HEK293 (cell line): ENCODE measurements at regions not wholly inside any gene's neighbourhood (a gene's known extent, or its start where the extent isn't known, plus 50 kb on each side); places are given as distances from the start of the nearest gene placed in this dataset.
"Not testable (repeated sequence)": the region's sequence is repeated elsewhere in the genome, so short reads cannot be mapped to it uniquely, and the experiment has no call there.

Source experiments
- CTCF ChIA-PET: fragments of 350-600 bp; formaldehyde crosslinking; extraction: SDS; loops from one replicate; lab custom pipeline; 2021; ENCODE audit warnings: antibody characterized with exemption; lab: Yijun Ruan, JAX
- POLR2A ChIA-PET: fragments of 300-600 bp; formaldehyde crosslinking; extraction: SDS; loops from one replicate; lab custom pipeline; 2020; ENCODE audit warnings: antibody characterized with exemption, inconsistent platforms; lab: Yijun Ruan, JAX
- H3K27ac ChIP-seq: fragments of 200-500 bp; sonication (Bioruptor generic); 2 replicates; pipeline ENCODE4 v1.5.1; 2014; ENCODE audit warnings: low read depth, low read length, control low read depth, inconsistent platforms; ENCODE audit errors: extremely low read depth
- H3K36me3 ChIP-seq, 2 experiments: fragments of 200-500 bp in 1 of 2; sonication (Bioruptor generic) in 1 of 2; 1 replicate in 1 of 2; 2 replicates in 1 of 2; pipeline ENCODE4 v1.5.1; 2014 to 2017; ENCODE audit warnings: inconsistent platforms in 2 of 2, low read length in 2 of 2; ENCODE audit not compliant: control insufficient read depth in 2 of 2, insufficient read depth in 1 of 2
- H3K4me1 ChIP-seq: fragments of 200-500 bp; sonication (Bioruptor generic); 2 replicates; pipeline ENCODE4 v1.5.1; 2014; ENCODE audit warnings: mild to moderate bottlenecking, low read length, inconsistent platforms; ENCODE audit not compliant: control insufficient read depth, insufficient read depth
- H3K4me3 ChIP-seq: 2 replicates; pipeline ENCODE4 v1.5.1; 2011; ENCODE audit warnings: low read depth, mild to moderate bottlenecking, control low read depth, low read length, moderate library complexity
- H3K9me3 ChIP-seq: fragments of 200-500 bp; sonication (Bioruptor generic); 2 replicates; pipeline ENCODE4 v1.5.1; 2014; ENCODE audit warnings: low read depth, low read length, inconsistent platforms; ENCODE audit not compliant: control insufficient read depth, insufficient read depth
- EGR2 ChIP-seq: fragments of 450-650 bp; formaldehyde crosslinking; IDR thresholded peaks from 2 replicates; pipeline ENCODE4 v1.5.1; 2016; ENCODE audit warnings: low read depth, missing biosample characterization, missing genetic modification characterization
- HOXC10 ChIP-seq: sonication (generic); formaldehyde crosslinking; IDR thresholded peaks from 2 replicates; pipeline ENCODE4 v1.8.1; 2023; ENCODE audit warnings: mild to moderate bottlenecking, missing genetic modification reagents
- KLF10 ChIP-seq: fragments of 450-650 bp; IDR thresholded peaks from 2 replicates; pipeline ENCODE4 v1.5.1; 2018; ENCODE audit warnings: missing biosample characterization, mild to moderate bottlenecking, missing genetic modification characterization
- KLF8 ChIP-seq: fragments of 450-650 bp; formaldehyde crosslinking; IDR thresholded peaks from 2 replicates; pipeline ENCODE4 v1.5.1; 2016; ENCODE audit warnings: missing biosample characterization, missing genetic modification characterization
- PRDM2 ChIP-seq: fragments of 450-650 bp; formaldehyde crosslinking; IDR thresholded peaks from 2 replicates; pipeline ENCODE4 v1.5.1; 2016; ENCODE audit warnings: missing biosample characterization, missing genetic modification characterization, borderline replicate concordance
- SP3 ChIP-seq: fragments of 450-650 bp; formaldehyde crosslinking; IDR thresholded peaks from 2 replicates; pipeline ENCODE4 v1.5.1; 2016; ENCODE audit warnings: missing biosample characterization, missing genetic modification characterization
- YY1 ChIP-seq: fragments of 450-650 bp; formaldehyde crosslinking; IDR thresholded peaks from 2 replicates; pipeline ENCODE4 v1.5.1; 2018; ENCODE audit warnings: missing biosample characterization, missing genetic modification characterization
- ZBTB10 ChIP-seq: fragments of 450-650 bp; formaldehyde crosslinking; IDR thresholded peaks from 2 replicates; pipeline ENCODE4 v1.5.1; 2016; ENCODE audit warnings: missing biosample characterization, missing genetic modification characterization
- ZEB2 ChIP-seq: fragments of 450-650 bp; formaldehyde crosslinking; IDR thresholded peaks from 2 replicates; pipeline ENCODE4 v1.5.1; 2016; ENCODE audit warnings: missing biosample characterization, missing genetic modification characterization
- ZNF146 ChIP-seq: fragments of 450-650 bp; formaldehyde crosslinking; IDR thresholded peaks from 2 replicates; pipeline ENCODE4 v1.5.1; 2016; ENCODE audit warnings: missing biosample characterization, missing genetic modification characterization
- ZNF223 ChIP-seq: fragments of 450-650 bp; formaldehyde crosslinking; IDR thresholded peaks from 2 replicates; pipeline ENCODE4 v1.5.1; 2016; ENCODE audit warnings: missing biosample characterization, missing genetic modification characterization
- ZNF366 ChIP-seq: fragments of 450-650 bp; formaldehyde crosslinking; conservative IDR thresholded peaks from 2 replicates; pipeline ENCODE4 v1.5.1; 2016; ENCODE audit warnings: missing biosample characterization, missing genetic modification characterization
- ZNF664 ChIP-seq: fragments of 450-650 bp; formaldehyde crosslinking; IDR thresholded peaks from 2 replicates; pipeline ENCODE4 v1.5.1; 2016; ENCODE audit warnings: missing biosample characterization, missing genetic modification characterization
- ZNF707 ChIP-seq: fragments of 450-650 bp; formaldehyde crosslinking; IDR thresholded peaks from 2 replicates; pipeline ENCODE4 v1.5.1; 2016; ENCODE audit warnings: missing biosample characterization, missing genetic modification characterization
- ZXDB ChIP-seq: fragments of 450-650 bp; formaldehyde crosslinking; IDR thresholded peaks from 2 replicates; pipeline ENCODE4 v1.5.1; 2016; ENCODE audit warnings: missing biosample characterization, missing genetic modification characterization
- TF ChIP-seq, protein P1 (sequence below): fragments of 450-650 bp; formaldehyde crosslinking; IDR thresholded peaks from 2 replicates; pipeline ENCODE4 v1.5.1; 2016; ENCODE audit warnings: missing biosample characterization, missing genetic modification characterization
- TF ChIP-seq, protein P2 (sequence below): fragments of 450-650 bp; formaldehyde crosslinking; IDR thresholded peaks from 2 replicates; pipeline ENCODE4 v1.5.1; 2016; ENCODE audit warnings: missing biosample characterization, missing genetic modification characterization

DNA sequence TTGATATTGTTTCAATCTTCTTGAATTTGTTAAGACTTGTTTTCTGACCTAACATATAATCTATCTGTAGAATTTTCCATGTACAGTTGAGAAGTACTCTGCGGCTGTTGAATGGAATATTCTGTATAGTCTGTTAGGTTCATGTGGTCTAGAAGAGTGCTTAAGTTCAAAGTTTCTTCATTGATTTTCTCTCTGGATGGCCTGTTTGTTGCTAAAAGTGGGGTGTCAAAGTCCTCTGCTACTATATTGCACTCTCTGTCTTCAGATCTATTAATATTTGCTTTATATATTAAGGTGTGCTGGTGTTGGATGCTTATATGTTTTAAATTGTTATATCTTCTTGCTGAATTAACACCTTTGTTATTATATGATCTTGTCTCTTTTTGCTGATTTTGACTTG lies 290.9 kb upstream of the STXBP6 start (continued):
- TF ChIP-seq PRDM2 (tag by site-specific recombination) (no peak), ZNF707 (tag by site-specific recombination) (no peak), EGR2 (tag by site-specific recombination) (no peak), ZXDB (tag by site-specific recombination) (no peak), YY1 (tag by site-specific recombination) (no peak), ZNF664 (tag by site-specific recombination) (no peak), ZNF223 (tag by site-specific recombination) (no peak), ZNF366 (tag by site-specific recombination) (no peak), SP3 (tag by site-specific recombination) (no peak)
- TF ChIP-seq, protein P1, sequence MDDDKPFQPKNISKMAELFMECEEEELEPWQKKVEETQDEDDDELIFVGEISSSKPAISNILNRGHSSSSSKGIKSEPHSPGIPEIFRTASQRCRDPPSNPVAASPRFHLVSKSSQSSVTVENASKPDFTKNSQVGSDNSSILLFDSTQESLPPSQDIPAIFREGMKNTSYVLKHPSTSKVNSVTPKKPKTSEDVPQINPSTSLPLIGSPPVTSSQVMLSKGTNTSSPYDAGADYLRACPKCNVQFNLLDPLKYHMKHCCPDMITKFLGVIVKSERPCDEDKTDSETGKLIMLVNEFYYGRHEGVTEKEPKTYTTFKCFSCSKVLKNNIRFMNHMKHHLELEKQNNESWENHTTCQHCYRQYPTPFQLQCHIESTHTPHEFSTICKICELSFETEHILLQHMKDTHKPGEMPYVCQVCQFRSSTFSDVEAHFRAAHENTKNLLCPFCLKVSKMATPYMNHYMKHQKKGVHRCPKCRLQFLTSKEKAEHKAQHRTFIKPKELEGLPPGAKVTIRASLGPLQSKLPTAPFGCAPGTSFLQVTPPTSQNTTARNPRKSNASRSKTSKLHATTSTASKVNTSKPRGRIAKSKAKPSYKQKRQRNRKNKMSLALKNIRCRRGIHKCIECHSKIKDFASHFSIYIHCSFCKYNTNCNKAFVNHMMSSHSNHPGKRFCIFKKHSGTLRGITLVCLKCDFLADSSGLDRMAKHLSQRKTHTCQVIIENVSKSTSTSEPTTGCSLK (tag by site-specific recombination): no peak

GRCh38 chr14:25322784-25323183 lies 272.8 kb upstream of the STXBP6 start:
- Histone ChIP-seq H3K9me3 (no peaks in the 10 kb centered on the region), H3K36me3 (no peaks in the 10 kb centered on the region), H3K4me1 (no peaks in the 10 kb centered on the region), H3K27ac (no peak overlapping the region), H3K4me3 (no peak overlapping the region)
- ChIA-PET CTCF (no interaction called here), POLR2A (no interaction called here)
- TF ChIP-seq ZEB2 (tag by site-specific recombination): no peak
- TF ChIP-seq KLF8: no peak

GRCh38 chr14:25316007-25316406 lies 266.1 kb upstream of the STXBP6 start:
- H3K4me3 ChIP-seq, H3K27ac ChIP-seq, CTCF ChIA-PET, H3K4me1 ChIP-seq, H3K36me3 ChIP-seq, H3K9me3 ChIP-seq, POLR2A ChIA-PET: not testable (repeated sequence)
- TF ChIP-seq ZNF146: peak; percentile 94
- TF ChIP-seq, all 188 proteins: peak for 1; not testable (repeated sequence) for 187

- ChIA-PET POLR2A (no interaction called here), CTCF (interaction anchor here (0.7 to 0.8 kb wide), 2 partner anchors 72 to 436 kb away, joined by 4 read pairs; no protein-coding TSS in a partner anchor)
- Histone ChIP-seq H3K36me3 (no peaks in the 10 kb centered on the region), H3K27ac (no peak overlapping the region), H3K4me1 (no peaks in the 10 kb centered on the region), H3K9me3 (no peaks in the 10 kb centered on the region), H3K4me3 (no peak overlapping the region)
- TF ChIP-seq, protein P2, sequence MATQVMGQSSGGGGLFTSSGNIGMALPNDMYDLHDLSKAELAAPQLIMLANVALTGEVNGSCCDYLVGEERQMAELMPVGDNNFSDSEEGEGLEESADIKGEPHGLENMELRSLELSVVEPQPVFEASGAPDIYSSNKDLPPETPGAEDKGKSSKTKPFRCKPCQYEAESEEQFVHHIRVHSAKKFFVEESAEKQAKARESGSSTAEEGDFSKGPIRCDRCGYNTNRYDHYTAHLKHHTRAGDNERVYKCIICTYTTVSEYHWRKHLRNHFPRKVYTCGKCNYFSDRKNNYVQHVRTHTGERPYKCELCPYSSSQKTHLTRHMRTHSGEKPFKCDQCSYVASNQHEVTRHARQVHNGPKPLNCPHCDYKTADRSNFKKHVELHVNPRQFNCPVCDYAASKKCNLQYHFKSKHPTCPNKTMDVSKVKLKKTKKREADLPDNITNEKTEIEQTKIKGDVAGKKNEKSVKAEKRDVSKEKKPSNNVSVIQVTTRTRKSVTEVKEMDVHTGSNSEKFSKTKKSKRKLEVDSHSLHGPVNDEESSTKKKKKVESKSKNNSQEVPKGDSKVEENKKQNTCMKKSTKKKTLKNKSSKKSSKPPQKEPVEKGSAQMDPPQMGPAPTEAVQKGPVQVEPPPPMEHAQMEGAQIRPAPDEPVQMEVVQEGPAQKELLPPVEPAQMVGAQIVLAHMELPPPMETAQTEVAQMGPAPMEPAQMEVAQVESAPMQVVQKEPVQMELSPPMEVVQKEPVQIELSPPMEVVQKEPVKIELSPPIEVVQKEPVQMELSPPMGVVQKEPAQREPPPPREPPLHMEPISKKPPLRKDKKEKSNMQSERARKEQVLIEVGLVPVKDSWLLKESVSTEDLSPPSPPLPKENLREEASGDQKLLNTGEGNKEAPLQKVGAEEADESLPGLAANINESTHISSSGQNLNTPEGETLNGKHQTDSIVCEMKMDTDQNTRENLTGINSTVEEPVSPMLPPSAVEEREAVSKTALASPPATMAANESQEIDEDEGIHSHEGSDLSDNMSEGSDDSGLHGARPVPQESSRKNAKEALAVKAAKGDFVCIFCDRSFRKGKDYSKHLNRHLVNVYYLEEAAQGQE: no peak
- TF ChIP-seq HOXC10 (CRISPR knock-in tag) (no peak), KLF10 (tag by site-specific recombination) (no peak), ZBTB10 (tag by site-specific recombination) (no peak)
Measured at GRCh38 chr14:25308244-25308643, 258.3 kb upstream of the STXBP6 start.
